HCT116 (cell line): ENCODE measurements at regions not wholly inside any gene's neighbourhood (a gene's known extent, or its start where the extent isn't known, plus 50 kb on each side); places are given as distances from the start of the nearest gene placed in this dataset.

ENCODE experiments used
- ATF3 ChIP-seq: IDR thresholded peaks from 2 replicates; pipeline ENCODE4 v1.6.1; 2012
- CEBPB ChIP-seq: IDR thresholded peaks from 2 replicates; pipeline ENCODE4 v1.6.1; 2012; ENCODE audit warnings: low read depth
- CTCF ChIP-seq, 3 experiments: fragments of 200-600 bp in 1 of 3; sonication (generic) in 1 of 3; IDR thresholded peaks in 2 of 3; conservative IDR thresholded peaks in 1 of 3; 2 replicates each; pipeline ENCODE4 v1.5.1; 2012 to 2017; ENCODE audit warnings: low read depth in 2 of 3, low read length in 2 of 3, antibody characterized with exemption in 1 of 3, borderline replicate concordance in 1 of 3, control low read depth in 1 of 3, mild to moderate bottlenecking in 1 of 3, mixed read lengths in 1 of 3, mixed run types in 1 of 3, moderate library complexity in 1 of 3; ENCODE audit not compliant: insufficient read depth in 1 of 3
- ELF1 ChIP-seq: IDR thresholded peaks from 2 replicates; pipeline ENCODE4 v1.6.1; 2012; ENCODE audit warnings: low read depth, borderline replicate concordance
- EZH2 ChIP-seq: fragments of 200-600 bp; sonication (generic); IDR thresholded peaks from 2 replicates; pipeline ENCODE4 v1.6.1; 2017; ENCODE audit warnings: antibody characterized with exemption, mixed run types
- FOSL1 ChIP-seq: IDR thresholded peaks from 2 replicates; pipeline ENCODE4 v1.6.1; 2012; ENCODE audit warnings: low read depth
- POLR2A ChIP-seq: IDR thresholded peaks from 2 replicates; pipeline ENCODE4 v1.7.0; 2011; ENCODE audit warnings: borderline replicate concordance; ENCODE audit not compliant: insufficient read depth, insufficient read length; ENCODE audit errors: extremely low read depth
- REST ChIP-seq: IDR thresholded peaks from 2 replicates; pipeline ENCODE4 v1.6.1; 2012; ENCODE audit warnings: low read depth
- TCF7L2 ChIP-seq: IDR thresholded peaks from 2 replicates; pipeline ENCODE4 v1.7.0; 2011; ENCODE audit warnings: borderline replicate concordance, inconsistent platforms; ENCODE audit not compliant: insufficient read depth, insufficient read length; ENCODE audit errors: extremely low read depth

GRCh38 chr4:137762591-137762990 lies 230.3 kb upstream of the PCDH18 start:
- TF ChIP-seq FOSL1 (no peak), REST (no peak), CTCF (IDR thresholded peaks at IDR 0.05 in 2 of 3, conservative IDR thresholded peaks at IDR 0.05 in 1 of 3; ENCODE audit: borderline replicate concordance in 1 of 3, insufficient read depth in 1 of 3, low read depth in 2 of 3, low read length in 2 of 3) (no peak), ELF1 (no peak), CEBPB (no peak), EZH2 (no peak), POLR2A (no peak), TCF7L2 (no peak), ATF3 (no peak)
